ENCODE measurements at regions not wholly inside any gene's neighbourhood (a gene's known extent, or its start where the extent isn't known, plus 50 kb on each side); places are given as distances from the start of the nearest gene placed in this dataset.

- peaks cover 0 to 6% (median 2%) of the 10 kb centered on the region in 4 experiments; a peak in 1 of 8 replicates for H3K36me3 ChIP-seq (ENCODE audit: control insufficient read depth in 2 of 4, insufficient read depth in 4 of 4, low read length in 3 of 4)
- no peak overlapping the region for H3K56ac ChIP-seq (replicated peaks; ENCODE audit: insufficient read length, low read depth, low read length)
- no peak overlapping the region for H3K4ac ChIP-seq (replicated peaks; ENCODE audit: insufficient read length, low read depth, low read length)
- H4K5ac ChIP-seq (ENCODE audit: insufficient read length, low read depth, low read length): peak overlapping the region; percentile 88
- H3K9ac ChIP-seq (replicated peaks in 1 of 4; ENCODE audit: extremely low read depth in 1 of 4, low read depth in 3 of 4, low read length in 3 of 4): no peak overlapping the region
- ChIA-PET CTCF (ENCODE audit: partially characterized antibody) (interaction anchor here (0.6 to 1.1 kb wide), 5 partner anchors 10 to 1378 kb away, joined by 3 read pairs; no protein-coding TSS in a partner anchor), POLR2A (ENCODE audit: partially characterized antibody) (no interaction called here)
- peak overlapping the region; percentile 51; the same call in 1 of the 2 replicates for H3K18ac ChIP-seq (ENCODE audit: extremely low read depth, low read length)
- H2BK5ac ChIP-seq (ENCODE audit: low read depth, low read length): peak overlapping the region; percentile 85; the same call in 1 of the 2 replicates
- FAIRE-seq (peak; percentile 86), DNase-seq (ENCODE audit: low read depth in 1 of 2, low spot score in 2 of 2) (peak in 1 of 2 experiments; percentile 13)
- no peaks in the 10 kb centered on the region for H3K79me2 ChIP-seq (ENCODE audit: control insufficient read depth in 1 of 2, insufficient read depth in 2 of 2, low read length in 2 of 2)
- H3K9me3 ChIP-seq (ENCODE audit: insufficient read depth in 2 of 2, low read depth in 1 of 2, low read length in 1 of 2): peaks cover 14 to 17% of the 10 kb centered on the region in 2 experiments
- H4K8ac ChIP-seq (ENCODE audit: extremely low read depth, insufficient read depth, low read length): no peak overlapping the region
- H2BK120ac ChIP-seq (replicated peaks; ENCODE audit: low read depth, low read length): no peak overlapping the region
- peaks cover 0 to 5% (median 2%) of the 10 kb centered on the region in 4 experiments; a peak in 3 of 7 replicates for H3K4me1 ChIP-seq (replicated peaks in 1 of 4; ENCODE audit: control insufficient read depth in 3 of 4, insufficient read depth in 4 of 4, low read length in 3 of 4)
- H4K20me1 ChIP-seq (replicated peaks in 1 of 2; ENCODE audit: control insufficient read depth in 1 of 2, insufficient read depth in 2 of 2, low read length in 2 of 2): no peaks in the 10 kb centered on the region
- H2AFZ ChIP-seq (ENCODE audit: low read length): no peak overlapping the region
- no peak overlapping the region for H3K14ac ChIP-seq (ENCODE audit: insufficient read length)
- no peak overlapping the region for H2BK15ac ChIP-seq (ENCODE audit: low read length)
- no peak overlapping the region for H3K4me2 ChIP-seq (ENCODE audit: insufficient read depth in 1 of 2, low read depth in 2 of 2, low read length in 2 of 2)
- H3K23ac ChIP-seq (ENCODE audit: insufficient read length): no peak overlapping the region
- no peaks in the 10 kb centered on the region for H3K79me1 ChIP-seq (ENCODE audit: low read depth, low read length)
- WGBS, 2 experiments (ENCODE audit: extremely low coverage in 1 of 2, insufficient coverage in 1 of 2, insufficient read length in 1 of 2, insufficient replicate concordance in 2 of 2, low coverage in 1 of 2, low lambda C conversion rate in 2 of 2, missing lambda C conversion rate in 1 of 2): 13% methylated on average over 2 of the region's 2 CpGs; no CpG with 5 or more reads in 1 of the 2 experiments
- H3K23me2 ChIP-seq (ENCODE audit: low read depth, low read length): no peaks in the 10 kb centered on the region
- peak overlapping the region; percentile 45; the same call in 1 of the 2 replicates for H3K27ac ChIP-seq (ENCODE audit: low read depth, low read length)
- no peak overlapping the region for H2BK20ac ChIP-seq (ENCODE audit: low read length)
- H3K27me3 ChIP-seq (replicated peaks in 1 of 4; ENCODE audit: control insufficient read depth in 3 of 4, extremely low read depth in 1 of 4, insufficient read depth in 3 of 4, low read length in 3 of 4): no peaks in the 10 kb centered on the region
- H3K4me3 ChIP-seq (ENCODE audit: extremely low read depth in 1 of 4, insufficient read depth in 2 of 4, low read depth in 3 of 4, low read length in 4 of 4): peak overlapping the region in 1 of 4 experiments; percentile 9; a peak in 1 of 8 replicates
- H2BK12ac ChIP-seq (ENCODE audit: low read depth, low read length): no peak overlapping the region; the same call in 1 of the 2 replicates
- no peak overlapping the region; the same call in 1 of the 2 replicates for H2AK5ac ChIP-seq (ENCODE audit: low read depth, low read length)
- H4K91ac ChIP-seq (replicated peaks; ENCODE audit: insufficient read length, low read length): no peak overlapping the region
- TF ChIP-seq SUZ12 (IDR thresholded peaks at IDR 0.05; ENCODE audit: low read length) (no peak), JUND (IDR thresholded peaks at IDR 0.05; ENCODE audit: low read length) (peak; percentile 68; the same call in 1 of the 2 replicates), EP300 (IDR thresholded peaks at IDR 0.05; ENCODE audit: borderline replicate concordance in 1 of 2, low read depth in 2 of 2, low read length in 2 of 2) (peak in 1 of 2 experiments; percentile 70; a peak in 1 of 3 replicates), MAFK (IDR thresholded peaks at IDR 0.05; ENCODE audit: low read depth, low read length) (no peak), JUN (IDR thresholded peaks at IDR 0.05; ENCODE audit: low read depth, low read length) (peak; percentile 21; the same call in 1 of the 2 replicates), RAD21 (IDR thresholded peaks at IDR 0.05 in 1 of 2, conservative IDR thresholded peaks at IDR 0.05 in 1 of 2; ENCODE audit: low read depth in 2 of 2, low read length in 2 of 2) (no peak), SIX5 (IDR thresholded peaks at IDR 0.05; ENCODE audit: low read depth, low read length) (no peak), TEAD4 (IDR thresholded peaks at IDR 0.05; ENCODE audit: low read depth, low read length) (peak; percentile 85; the same call in 1 of the 2 replicates), CTBP2 (IDR thresholded peaks at IDR 0.05; ENCODE audit: borderline replicate concordance, insufficient read depth, insufficient read length, low read length) (no peak), SAP30 (IDR thresholded peaks at IDR 0.05; ENCODE audit: insufficient read depth, insufficient replicate concordance, low read length) (no peak), NANOG (IDR thresholded peaks at IDR 0.05; ENCODE audit: insufficient read depth, low read depth, low read length, poor library complexity, severe bottlenecking) (peak; percentile 8), SP1 (IDR thresholded peaks at IDR 0.05; ENCODE audit: low read depth, low read length) (peak; percentile 60)
Measured at GRCh38 chrX:113400193-113400704, 559.6 kb upstream of the AMOT start.
